Liver (tissue), 8 donors: ENCODE measurements at regions not wholly inside any gene's neighbourhood (a gene's known extent, or its start where the extent isn't known, plus 50 kb on each side); places are given as distances from the start of the nearest gene placed in this dataset.

ENCODE experiments used
- DNase-seq: peaks from one replicate; pipeline ENCODE4 v3.0.0-alpha.2; 2017; ENCODE audit warnings: low spot score
- H3K27ac ChIP-seq, 2 donors: one replicate each; pipeline ENCODE4 v1.7.0; 2013; ENCODE audit warnings: inconsistent platforms in 2 of 2, low read length in 2 of 2, control low read depth in 1 of 2, low read depth in 1 of 2, mild to moderate bottlenecking in 1 of 2
- H3K27me3 ChIP-seq, 4 donors: one replicate each; pipeline versions ENCODE4 v1.6.1 to v1.7.0; 2013; ENCODE audit warnings: low read length in 3 of 4, inconsistent platforms in 1 of 4, mild to moderate bottlenecking in 1 of 4, moderate library complexity in 1 of 4; ENCODE audit not compliant: control insufficient read depth in 4 of 4, insufficient read depth in 4 of 4
- H3K36me3 ChIP-seq, 4 donors: one replicate each; pipeline versions ENCODE4 v1.6.1 to v1.7.0; 2013; ENCODE audit warnings: low read length in 3 of 4, mild to moderate bottlenecking in 3 of 4, low read depth in 1 of 4, moderate library complexity in 1 of 4; ENCODE audit not compliant: control insufficient read depth in 4 of 4, insufficient read depth in 3 of 4
- H3K4me1 ChIP-seq, 4 donors: one replicate each; pipeline versions ENCODE4 v1.6.1 to v1.7.0; 2013; ENCODE audit warnings: low read length in 3 of 4, mild to moderate bottlenecking in 3 of 4, moderate library complexity in 1 of 4; ENCODE audit not compliant: control insufficient read depth in 4 of 4, insufficient read depth in 4 of 4
- H3K4me3 ChIP-seq, 3 donors: one replicate each; pipeline versions ENCODE4 v1.6.1 to v1.7.0; 2013; ENCODE audit warnings: low read length in 3 of 3, control low read depth in 1 of 3, low read depth in 1 of 3, mild to moderate bottlenecking in 1 of 3
- H3K9ac ChIP-seq, 2 donors: one replicate each; pipeline ENCODE4 v1.7.0; 2013; ENCODE audit warnings: low read length in 2 of 2, mild to moderate bottlenecking in 2 of 2, moderate library complexity in 2 of 2, control low read depth in 1 of 2, low read depth in 1 of 2
- H3K9me3 ChIP-seq, 4 donors: one replicate each; pipeline versions ENCODE4 v1.6.1 to v1.7.0; 2013; ENCODE audit warnings: low read length in 3 of 4; ENCODE audit not compliant: control insufficient read depth in 4 of 4
- EGR1 ChIP-seq, 2 donors: IDR thresholded peaks; 2 replicates each; pipeline ENCODE4 v1.6.1; 2016 to 2018; ENCODE audit warnings: antibody characterized with exemption in 2 of 2, low read depth in 2 of 2
- FOXA1 ChIP-seq: IDR thresholded peaks from 2 replicates; pipeline ENCODE4 v1.6.1; 2016; ENCODE audit warnings: antibody characterized with exemption
- GABPA ChIP-seq, 2 donors: IDR thresholded peaks in 1 of 2; conservative IDR thresholded peaks in 1 of 2; 2 replicates each; pipeline ENCODE4 v1.6.1; 2016; ENCODE audit warnings: antibody characterized with exemption in 2 of 2, mild to moderate bottlenecking in 1 of 2, moderate library complexity in 1 of 2
- HNF4A ChIP-seq, 2 donors: conservative IDR thresholded peaks; 2 replicates each; pipeline ENCODE4 v1.6.1; 2016; ENCODE audit warnings: antibody characterized with exemption in 2 of 2, mild to moderate bottlenecking in 2 of 2
- HNF4G ChIP-seq: IDR thresholded peaks from 2 replicates; pipeline ENCODE4 v1.6.1; 2016; ENCODE audit warnings: antibody characterized with exemption
- JUND ChIP-seq, 2 donors: IDR thresholded peaks; 2 replicates each; pipeline ENCODE4 v1.6.1; 2016; ENCODE audit warnings: antibody characterized with exemption in 2 of 2
- NR2F2 ChIP-seq: IDR thresholded peaks from 2 replicates; pipeline ENCODE4 v1.6.1; 2016; ENCODE audit warnings: antibody characterized with exemption
- RAD21 ChIP-seq, 2 donors: IDR thresholded peaks; 2 replicates each; pipeline ENCODE4 v1.6.1; 2016; ENCODE audit warnings: antibody characterized with exemption in 2 of 2, mild to moderate bottlenecking in 2 of 2
- RXRA ChIP-seq, 2 donors: IDR thresholded peaks; 2 replicates each; pipeline ENCODE4 v1.6.1; 2017 to 2018; ENCODE audit warnings: antibody characterized with exemption in 2 of 2, mild to moderate bottlenecking in 1 of 2
- SP1 ChIP-seq: IDR thresholded peaks from 2 replicates; pipeline ENCODE4 v1.6.1; 2018; ENCODE audit warnings: antibody characterized with exemption, mild to moderate bottlenecking
- YY1 ChIP-seq: IDR thresholded peaks from 2 replicates; pipeline ENCODE4 v1.6.1; 2016; ENCODE audit warnings: antibody characterized with exemption, mild to moderate bottlenecking
- WGBS: extraction: QIAGEN DNeasy Blood & Tissue Kit; methylation state at CpG from one replicate; pipeline ENCODE4 v1.1.7; 2013; 5-methylcytosine and 5-hydroxymethylcytosine counted together
- TF ChIP-seq, protein P1 (sequence below): IDR thresholded peaks from 2 replicates; pipeline ENCODE4 v1.6.1; 2016; ENCODE audit warnings: antibody characterized with exemption
- TF ChIP-seq, protein P2 (sequence below): IDR thresholded peaks from 2 replicates; pipeline ENCODE4 v1.6.1; 2016; ENCODE audit warnings: antibody characterized with exemption, mild to moderate bottlenecking
- TF ChIP-seq, protein P3 (sequence below): IDR thresholded peaks from 2 replicates; pipeline ENCODE4 v1.6.1; 2016; ENCODE audit warnings: antibody characterized with exemption
- TF ChIP-seq, protein P4 (sequence below): IDR thresholded peaks from 2 replicates; pipeline ENCODE4 v1.6.1; 2016; ENCODE audit warnings: antibody characterized with exemption
- TF ChIP-seq, protein P5 (sequence below): fragments of 150-350 bp; IDR thresholded peaks from 2 replicates; pipeline ENCODE4 v1.5.1; 2017; ENCODE audit warnings: improper control_type of control experiment, low read depth, low read length; ENCODE audit not compliant: missing input control
- donor health status: healthy.
- donor health status: healthy.
- donor health status: healthy.
- donor health status: healthy.
- donor health status: healthy.

DNA sequence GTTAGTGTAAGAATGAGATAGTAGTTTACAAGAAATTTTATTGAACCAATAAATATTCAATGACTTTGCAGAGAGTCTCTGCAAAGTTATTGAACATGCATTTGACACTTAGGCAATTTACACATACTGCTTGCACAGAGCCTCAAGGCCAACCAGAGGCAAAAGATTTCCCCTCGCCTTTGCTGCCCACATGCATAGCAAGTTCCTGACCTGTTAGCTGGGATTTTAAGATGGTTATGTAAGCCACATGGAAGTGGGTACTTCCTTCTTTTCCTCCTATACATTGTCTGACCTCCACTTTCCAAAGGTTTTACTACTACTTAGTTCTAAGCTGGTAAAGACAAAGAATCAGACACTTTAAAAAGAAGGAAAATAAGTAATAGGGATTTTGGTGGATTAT lies 430.1 kb upstream of the FRG1 start:
- H3K9me3 ChIP-seq = no peaks in the 10 kb centered on the region
- H3K9ac ChIP-seq = no peak overlapping the region
- no peak for DNase-seq
- no peak overlapping the region for H3K4me3 ChIP-seq
- WGBS = 64% methylated on average over 1 of the region's 1 CpG
- H3K4me1 ChIP-seq = no peaks in the 10 kb centered on the region
- H3K27me3 ChIP-seq = no peaks in the 10 kb centered on the region
- TF ChIP-seq, protein P1, sequence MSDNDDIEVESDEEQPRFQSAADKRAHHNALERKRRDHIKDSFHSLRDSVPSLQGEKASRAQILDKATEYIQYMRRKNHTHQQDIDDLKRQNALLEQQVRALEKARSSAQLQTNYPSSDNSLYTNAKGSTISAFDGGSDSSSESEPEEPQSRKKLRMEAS = no peak
- TF ChIP-seq NR2F2 (no peak), GABPA (IDR thresholded peaks at IDR 0.05 in 1 of 2, conservative IDR thresholded peaks at IDR 0.05 in 1 of 2) (no peak), RXRA (IDR thresholded peaks at IDR 0.05) (no peak), JUND (IDR thresholded peaks at IDR 0.05) (no peak), HNF4A (conservative IDR thresholded peaks at IDR 0.05) (no peak), FOXA1 (no peak), HNF4G (no peak), RAD21 (IDR thresholded peaks at IDR 0.05) (no peak), YY1 (no peak), SP1 (no peak), EGR1 (IDR thresholded peaks at IDR 0.05; ENCODE audit: low read depth in 2 of 2) (no peak)
- TF ChIP-seq, protein P2, sequence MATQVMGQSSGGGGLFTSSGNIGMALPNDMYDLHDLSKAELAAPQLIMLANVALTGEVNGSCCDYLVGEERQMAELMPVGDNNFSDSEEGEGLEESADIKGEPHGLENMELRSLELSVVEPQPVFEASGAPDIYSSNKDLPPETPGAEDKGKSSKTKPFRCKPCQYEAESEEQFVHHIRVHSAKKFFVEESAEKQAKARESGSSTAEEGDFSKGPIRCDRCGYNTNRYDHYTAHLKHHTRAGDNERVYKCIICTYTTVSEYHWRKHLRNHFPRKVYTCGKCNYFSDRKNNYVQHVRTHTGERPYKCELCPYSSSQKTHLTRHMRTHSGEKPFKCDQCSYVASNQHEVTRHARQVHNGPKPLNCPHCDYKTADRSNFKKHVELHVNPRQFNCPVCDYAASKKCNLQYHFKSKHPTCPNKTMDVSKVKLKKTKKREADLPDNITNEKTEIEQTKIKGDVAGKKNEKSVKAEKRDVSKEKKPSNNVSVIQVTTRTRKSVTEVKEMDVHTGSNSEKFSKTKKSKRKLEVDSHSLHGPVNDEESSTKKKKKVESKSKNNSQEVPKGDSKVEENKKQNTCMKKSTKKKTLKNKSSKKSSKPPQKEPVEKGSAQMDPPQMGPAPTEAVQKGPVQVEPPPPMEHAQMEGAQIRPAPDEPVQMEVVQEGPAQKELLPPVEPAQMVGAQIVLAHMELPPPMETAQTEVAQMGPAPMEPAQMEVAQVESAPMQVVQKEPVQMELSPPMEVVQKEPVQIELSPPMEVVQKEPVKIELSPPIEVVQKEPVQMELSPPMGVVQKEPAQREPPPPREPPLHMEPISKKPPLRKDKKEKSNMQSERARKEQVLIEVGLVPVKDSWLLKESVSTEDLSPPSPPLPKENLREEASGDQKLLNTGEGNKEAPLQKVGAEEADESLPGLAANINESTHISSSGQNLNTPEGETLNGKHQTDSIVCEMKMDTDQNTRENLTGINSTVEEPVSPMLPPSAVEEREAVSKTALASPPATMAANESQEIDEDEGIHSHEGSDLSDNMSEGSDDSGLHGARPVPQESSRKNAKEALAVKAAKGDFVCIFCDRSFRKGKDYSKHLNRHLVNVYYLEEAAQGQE = no peak
- TF ChIP-seq, protein P3, sequence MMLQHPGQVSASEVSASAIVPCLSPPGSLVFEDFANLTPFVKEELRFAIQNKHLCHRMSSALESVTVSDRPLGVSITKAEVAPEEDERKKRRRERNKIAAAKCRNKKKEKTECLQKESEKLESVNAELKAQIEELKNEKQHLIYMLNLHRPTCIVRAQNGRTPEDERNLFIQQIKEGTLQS = no peak
- no peak overlapping the region for H3K27ac ChIP-seq
- H3K36me3 ChIP-seq = no peaks in the 10 kb centered on the region

DNA sequence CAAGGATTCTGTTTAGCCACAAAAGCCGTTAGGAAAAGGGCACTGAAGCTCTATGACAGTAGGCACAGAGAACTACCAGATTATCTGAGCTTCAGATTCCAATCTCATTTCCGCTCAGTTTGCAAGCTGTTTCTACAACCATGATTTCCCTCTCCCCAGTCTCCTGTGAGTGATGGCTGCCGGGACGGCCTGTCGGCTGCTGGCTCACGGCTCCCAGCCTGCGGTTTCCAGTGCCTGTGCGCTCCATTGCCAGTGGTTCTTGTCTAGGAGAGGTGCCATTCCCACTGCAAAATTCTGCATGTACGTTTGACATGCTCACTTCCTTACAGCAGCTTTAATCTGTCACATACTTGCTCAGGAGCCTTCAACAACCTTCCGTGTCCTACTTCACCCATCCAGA lies 429.1 kb upstream of the FRG1 start:
- Histone ChIP-seq H3K9ac (no peak overlapping the region), H3K36me3 (no peaks in the 10 kb centered on the region), H3K9me3 (no peaks in the 10 kb centered on the region), H3K27me3 (no peaks in the 10 kb centered on the region), H3K4me1 (no peaks in the 10 kb centered on the region), H3K27ac (no peak overlapping the region), H3K4me3 (no peak overlapping the region)
- TF ChIP-seq HNF4A (conservative IDR thresholded peaks at IDR 0.05) = no peak
- no peak for TF ChIP-seq GABPA (IDR thresholded peaks at IDR 0.05 in 1 of 2, conservative IDR thresholded peaks at IDR 0.05 in 1 of 2)
- TF ChIP-seq, protein P4, sequence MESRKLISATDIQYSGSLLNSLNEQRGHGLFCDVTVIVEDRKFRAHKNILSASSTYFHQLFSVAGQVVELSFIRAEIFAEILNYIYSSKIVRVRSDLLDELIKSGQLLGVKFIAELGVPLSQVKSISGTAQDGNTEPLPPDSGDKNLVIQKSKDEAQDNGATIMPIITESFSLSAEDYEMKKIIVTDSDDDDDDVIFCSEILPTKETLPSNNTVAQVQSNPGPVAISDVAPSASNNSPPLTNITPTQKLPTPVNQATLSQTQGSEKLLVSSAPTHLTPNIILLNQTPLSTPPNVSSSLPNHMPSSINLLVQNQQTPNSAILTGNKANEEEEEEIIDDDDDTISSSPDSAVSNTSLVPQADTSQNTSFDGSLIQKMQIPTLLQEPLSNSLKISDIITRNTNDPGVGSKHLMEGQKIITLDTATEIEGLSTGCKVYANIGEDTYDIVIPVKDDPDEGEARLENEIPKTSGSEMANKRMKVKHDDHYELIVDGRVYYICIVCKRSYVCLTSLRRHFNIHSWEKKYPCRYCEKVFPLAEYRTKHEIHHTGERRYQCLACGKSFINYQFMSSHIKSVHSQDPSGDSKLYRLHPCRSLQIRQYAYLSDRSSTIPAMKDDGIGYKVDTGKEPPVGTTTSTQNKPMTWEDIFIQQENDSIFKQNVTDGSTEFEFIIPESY = no peak
- TF ChIP-seq EGR1 (IDR thresholded peaks at IDR 0.05; ENCODE audit: low read depth in 2 of 2) = no peak
- no peak for TF ChIP-seq RAD21 (IDR thresholded peaks at IDR 0.05)
- TF ChIP-seq SP1 = no peak
- no peak for TF ChIP-seq JUND (IDR thresholded peaks at IDR 0.05)
- no peak for TF ChIP-seq RXRA (IDR thresholded peaks at IDR 0.05)
- TF ChIP-seq, protein P5, sequence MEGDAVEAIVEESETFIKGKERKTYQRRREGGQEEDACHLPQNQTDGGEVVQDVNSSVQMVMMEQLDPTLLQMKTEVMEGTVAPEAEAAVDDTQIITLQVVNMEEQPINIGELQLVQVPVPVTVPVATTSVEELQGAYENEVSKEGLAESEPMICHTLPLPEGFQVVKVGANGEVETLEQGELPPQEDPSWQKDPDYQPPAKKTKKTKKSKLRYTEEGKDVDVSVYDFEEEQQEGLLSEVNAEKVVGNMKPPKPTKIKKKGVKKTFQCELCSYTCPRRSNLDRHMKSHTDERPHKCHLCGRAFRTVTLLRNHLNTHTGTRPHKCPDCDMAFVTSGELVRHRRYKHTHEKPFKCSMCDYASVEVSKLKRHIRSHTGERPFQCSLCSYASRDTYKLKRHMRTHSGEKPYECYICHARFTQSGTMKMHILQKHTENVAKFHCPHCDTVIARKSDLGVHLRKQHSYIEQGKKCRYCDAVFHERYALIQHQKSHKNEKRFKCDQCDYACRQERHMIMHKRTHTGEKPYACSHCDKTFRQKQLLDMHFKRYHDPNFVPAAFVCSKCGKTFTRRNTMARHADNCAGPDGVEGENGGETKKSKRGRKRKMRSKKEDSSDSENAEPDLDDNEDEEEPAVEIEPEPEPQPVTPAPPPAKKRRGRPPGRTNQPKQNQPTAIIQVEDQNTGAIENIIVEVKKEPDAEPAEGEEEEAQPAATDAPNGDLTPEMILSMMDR = no peak
- no peak for TF ChIP-seq YY1
- TF ChIP-seq, protein P2 = no peak
- no peak for TF ChIP-seq FOXA1
- TF ChIP-seq HNF4G = no peak
- 87% methylated on average over 10 of the region's 10 CpGs for WGBS
- no peak for DNase-seq
